ENCODE measurements at regions not wholly inside any gene's neighbourhood (a gene's known extent, or its start where the extent isn't known, plus 50 kb on each side); places are given as distances from the start of the nearest gene placed in this dataset.

GRCh38 chr1:98030976-98031375 is 110.1 kb upstream of the DPYD start:
- TF ChIP-seq CTCF (IDR thresholded peaks at IDR 0.05) (no peak), EZH2phosphoT487 (IDR thresholded peaks at IDR 0.05) (no peak), EZH2 (IDR thresholded peaks at IDR 0.05) (no peak)

Data from neural progenitor cell (in vitro differentiated cells).